AG04450 (cell line): ENCODE measurements at regions not wholly inside any gene's neighbourhood (a gene's known extent, or its start where the extent isn't known, plus 50 kb on each side); places are given as distances from the start of the nearest gene placed in this dataset.

Experiments
- CTCF ChIA-PET: fragments of 300-600, 350-600 bp; formaldehyde crosslinking; extraction: SDS; loops from one replicate; lab custom pipeline; 2022; ENCODE audit warnings: antibody characterized with exemption, inconsistent platforms; lab: Charles Lee
- POLR2A ChIA-PET: fragments of 350-600 bp; formaldehyde crosslinking; extraction: SDS; loops from one replicate; lab custom pipeline; 2021; ENCODE audit warnings: antibody characterized with exemption, inconsistent platforms; lab: Yijun Ruan, JAX
- DNase-seq: peaks from one replicate; pipeline ENCODE4 v3.0.0-alpha.2; 2011; ENCODE audit warnings: low read depth, low spot score
- H3K27ac ChIP-seq: one replicate; pipeline ENCODE4 v1.5.1; 2012; ENCODE audit warnings: low read depth, low read length, control low read depth
- H3K27me3 ChIP-seq: one replicate; pipeline ENCODE4 v1.6.0; 2012; ENCODE audit warnings: low read length; ENCODE audit not compliant: control insufficient read depth, insufficient read depth
- H3K4me3 ChIP-seq: 2 replicates; pipeline ENCODE4 v1.5.1; 2011; ENCODE audit warnings: mild to moderate bottlenecking, low read depth, low read length, control low read depth
- H3K9me3 ChIP-seq: 2 replicates; pipeline ENCODE4 v1.5.1; 2012; ENCODE audit warnings: low read length; ENCODE audit not compliant: control insufficient read depth, insufficient read depth
- CTCF ChIP-seq: IDR thresholded peaks from 2 replicates; pipeline ENCODE4 v1.5.1; 2011; ENCODE audit warnings: low read depth, low read length, control low read depth, inconsistent platforms

GRCh38 chr5:118029807-118030206 is 958.5 kb downstream of the DTWD2 start:
- Histone ChIP-seq H3K4me3 (no peak overlapping the region), H3K9me3 (peaks cover 10% of the 10 kb centered on the region; the same call in 1 of the 2 replicates), H3K27me3 (no peaks in the 10 kb centered on the region), H3K27ac (no peak overlapping the region)
- DNase-seq, result no peak
- TF ChIP-seq CTCF, result no peak
- ChIA-PET CTCF (no interaction called here), POLR2A (no interaction called here)

GRCh38 chr5:118022062-118022461 is 966.3 kb downstream of the DTWD2 start:
- ChIA-PET POLR2A (no interaction called here), CTCF (no interaction called here)
- no peak overlapping the region for H3K4me3 ChIP-seq
- H3K27ac ChIP-seq, result no peak overlapping the region
- H3K27me3 ChIP-seq, result no peaks in the 10 kb centered on the region
- H3K9me3 ChIP-seq, result no peaks in the 10 kb centered on the region
- no peak for DNase-seq
- no peak for TF ChIP-seq CTCF

GRCh38 chr5:118017536-118017935 is 970.8 kb downstream of the DTWD2 start:
- ChIA-PET POLR2A (no interaction called here), CTCF (no interaction called here)
- H3K4me3 ChIP-seq, result no peak overlapping the region

GRCh38 chr5:118016396-118016795 is 972.0 kb downstream of the DTWD2 start:
- H3K27me3 ChIP-seq, result no peaks in the 10 kb centered on the region
- no peak overlapping the region for H3K27ac ChIP-seq
- TF ChIP-seq CTCF, result no peak
- H3K9me3 ChIP-seq, result no peaks in the 10 kb centered on the region
- H3K4me3 ChIP-seq, result no peak overlapping the region
- ChIA-PET POLR2A (no interaction called here), CTCF (no interaction called here)
- DNase-seq, result no peak

More at GRCh38 chr5:118017536-118017935, 970.8 kb downstream of the DTWD2 start:
- Histone ChIP-seq H3K27me3 (no peaks in the 10 kb centered on the region), H3K27ac (no peak overlapping the region), H3K9me3 (no peaks in the 10 kb centered on the region)
- no peak for TF ChIP-seq CTCF
- DNase-seq, result no peak

- H3K4me3 ChIP-seq, result no peak overlapping the region
- ChIA-PET CTCF (no interaction called here), POLR2A (no interaction called here)
- H3K27me3 ChIP-seq, result no peaks in the 10 kb centered on the region
- H3K27ac ChIP-seq, result no peak overlapping the region
- TF ChIP-seq CTCF, result no peak
- no peak for DNase-seq
- H3K9me3 ChIP-seq, result no peaks in the 10 kb centered on the region
Measured at GRCh38 chr5:118015511-118015910, 972.8 kb downstream of the DTWD2 start.
